ENCODE measurements at regions not wholly inside any gene's neighbourhood (a gene's known extent, or its start where the extent isn't known, plus 50 kb on each side); places are given as distances from the start of the nearest gene placed in this dataset.

GRCh38 chr2:147709655-147710054, 135.2 kb upstream of the ACVR2A start:
- no peak for DNase-seq

GRCh38 chr2:147703171-147703570, 141.7 kb upstream of the ACVR2A start:
- DNase-seq, result no peak

GRCh38 chr2:147698166-147698565, 146.7 kb upstream of the ACVR2A start:
- DNase-seq, result no peak

- no peak for DNase-seq
These were observed 148.4 kb upstream of the ACVR2A start for GRCh38 chr2:147696426-147696825.

GRCh38 chr2:147689220-147689909, 155.5 kb upstream of the ACVR2A start:
- no peak for DNase-seq

- DNase-seq, result no peak
These were observed 156.6 kb upstream of the ACVR2A start for GRCh38 chr2:147688242-147688641.

- no peak for DNase-seq
These were observed 158.5 kb upstream of the ACVR2A start for GRCh38 chr2:147686365-147686764.

GRCh38 chr2:147684903-147685302, 159.9 kb upstream of the ACVR2A start:
- no peak for DNase-seq

GRCh38 chr2:147683380-147683779, 161.4 kb upstream of the ACVR2A start:
- no peak for DNase-seq

- DNase-seq, result no peak
These were observed 163.7 kb upstream of the ACVR2A start for GRCh38 chr2:147681093-147681492.

- DNase-seq, result no peak
These were observed 164.8 kb upstream of the ACVR2A start for GRCh38 chr2:147679955-147680531.

GRCh38 chr2:147679191-147679954, 165.5 kb upstream of the ACVR2A start:
- DNase-seq, result no peak

GRCh38 chr2:147665105-147665504, 179.7 kb upstream of the ACVR2A start:
- DNase-seq, result no peak

- no peak for DNase-seq
These were observed 180.9 kb upstream of the ACVR2A start for GRCh38 chr2:147663962-147664361.

- DNase-seq, result no peak
These were observed 181.5 kb upstream of the ACVR2A start for GRCh38 chr2:147663153-147663961.

- no peak for DNase-seq
These were observed 182.6 kb upstream of the ACVR2A start for GRCh38 chr2:147662221-147662620.

- DNase-seq, result no peak
These were observed 184.1 kb upstream of the ACVR2A start for GRCh38 chr2:147660680-147661079.

GRCh38 chr2:147659051-147659450, 185.8 kb upstream of the ACVR2A start:
- no peak for DNase-seq

GRCh38 chr2:147657086-147658000, 187.5 kb upstream of the ACVR2A start:
- DNase-seq, result no peak

- no peak for DNase-seq
These were observed 194.8 kb upstream of the ACVR2A start for GRCh38 chr2:147649998-147650397.

- no peak for DNase-seq
These were observed 195.5 kb upstream of the ACVR2A start for GRCh38 chr2:147649286-147649685.

GRCh38 chr2:147648471-147648870, 196.4 kb upstream of the ACVR2A start:
- no peak for DNase-seq

Measured in activated gamma-delta T cell treated with Interleukin-2 at 50 U/mL for 16 hours (primary cell).